GM23338 (cell line): ENCODE measurements at regions not wholly inside any gene's neighbourhood (a gene's known extent, or its start where the extent isn't known, plus 50 kb on each side); places are given as distances from the start of the nearest gene placed in this dataset.

ENCODE experiments used
- CREB1 ChIP-seq: fragments of 250-450 bp; sonication (Bioruptor Pico); IDR thresholded peaks from 2 replicates; pipeline ENCODE4 v1.5.0; 2020; ENCODE audit warnings: low read depth, mild to moderate bottlenecking, moderate library complexity
- CTCF ChIP-seq, 2 experiments: fragments of 200-600 bp in 1 of 2; sonication (generic) in 1 of 2; conservative IDR thresholded peaks; 2 replicates each; pipeline versions ENCODE4 v1.5.1 to v1.6.1; 2016 to 2017; ENCODE audit warnings: antibody characterized with exemption in 2 of 2, low read depth in 2 of 2, mild to moderate bottlenecking in 2 of 2, moderate library complexity in 1 of 2
- ETS1 ChIP-seq: IDR thresholded peaks from 2 replicates; pipeline ENCODE4 v1.6.1; 2016; ENCODE audit warnings: antibody characterized with exemption
- EZH2 ChIP-seq: fragments of 200-600 bp; sonication (generic); IDR thresholded peaks from one replicate; pipeline ENCODE4 v1.8.0; 2017; ENCODE audit warnings: antibody characterized with exemption, mild to moderate bottlenecking, low read depth; ENCODE audit not compliant: unreplicated experiment
- JUNB ChIP-seq: IDR thresholded peaks from one replicate; pipeline ENCODE4 v1.6.1; 2016; ENCODE audit warnings: antibody characterized with exemption; ENCODE audit not compliant: unreplicated experiment
- REST ChIP-seq: IDR thresholded peaks from one replicate; pipeline ENCODE4 v1.6.1; 2018; ENCODE audit warnings: antibody characterized with exemption; ENCODE audit not compliant: unreplicated experiment

GRCh38 chr11:82577246-82577645 lies 156.4 kb downstream of the FAM181B start:
- TF ChIP-seq CTCF (conservative IDR thresholded peaks at IDR 0.05; ENCODE audit: low read depth in 2 of 2): no peak
- no peak for TF ChIP-seq CREB1 (CRISPR knock-in tag)
- TF ChIP-seq REST: no peak
- no peak for TF ChIP-seq JUNB
- no peak for TF ChIP-seq EZH2
- TF ChIP-seq ETS1: no peak
